ENCODE measurements at regions not wholly inside any gene's neighbourhood (a gene's known extent, or its start where the extent isn't known, plus 50 kb on each side); places are given as distances from the start of the nearest gene placed in this dataset.
"Not testable (repeated sequence)": the region's sequence is repeated elsewhere in the genome, so short reads cannot be mapped to it uniquely, and the experiment has no call there.

GRCh38 chr4:65265526-65265925 lies 404.8 kb downstream of the EPHA5 start:
- DNase-seq: no peak

- no peak for DNase-seq
Observed at GRCh38 chr4:65259296-65259695, 411.0 kb downstream of the EPHA5 start.

GRCh38 chr4:65250916-65251315 lies 419.4 kb downstream of the EPHA5 start:
- no peak for DNase-seq

- no peak for DNase-seq
Observed at GRCh38 chr4:65249111-65249510, 421.2 kb downstream of the EPHA5 start.

- no peak for DNase-seq
Observed at GRCh38 chr4:65242156-65242846, 428.0 kb downstream of the EPHA5 start.

GRCh38 chr4:65241257-65241997 lies 428.9 kb downstream of the EPHA5 start:
- DNase-seq: no peak

- DNase-seq: no peak
Observed at GRCh38 chr4:65234061-65234460, 436.2 kb downstream of the EPHA5 start.

- no peak for DNase-seq
Observed at GRCh38 chr4:65227628-65228027, 442.7 kb downstream of the EPHA5 start.

- no peak for DNase-seq
Observed at GRCh38 chr4:65223601-65224000, 446.7 kb downstream of the EPHA5 start.

GRCh38 chr4:65223074-65223473 lies 447.2 kb downstream of the EPHA5 start:
- not testable (repeated sequence) for DNase-seq

GRCh38 chr4:65217179-65217578 lies 453.1 kb downstream of the EPHA5 start:
- DNase-seq: no peak

- no peak for DNase-seq
Observed at GRCh38 chr4:65202853-65203236, 467.4 kb downstream of the EPHA5 start.

- no peak for DNase-seq
Observed at GRCh38 chr4:65202165-65202852, 468.0 kb downstream of the EPHA5 start.

GRCh38 chr4:65195666-65196065 lies 474.6 kb downstream of the EPHA5 start:
- DNase-seq: peak in 1 of 2 experiments; percentile 32

GRCh38 chr4:65195002-65195401 lies 475.3 kb downstream of the EPHA5 start:
- no peak for DNase-seq

GRCh38 chr4:65193985-65194384 lies 476.3 kb downstream of the EPHA5 start:
- DNase-seq: no peak

- no peak for DNase-seq
Observed at GRCh38 chr4:65190780-65191179, 479.5 kb downstream of the EPHA5 start.

- no peak for DNase-seq
Observed at GRCh38 chr4:65175585-65175984, 494.7 kb downstream of the EPHA5 start.

GRCh38 chr4:65170768-65171514 lies 499.3 kb downstream of the EPHA5 start:
- no peak for DNase-seq

- no peak for DNase-seq
Observed at GRCh38 chr4:65167719-65168118, 502.6 kb downstream of the EPHA5 start.

GRCh38 chr4:65152205-65152604 lies 518.1 kb downstream of the EPHA5 start:
- no peak for DNase-seq

- DNase-seq: no peak
Observed at GRCh38 chr4:65139998-65140397, 530.3 kb downstream of the EPHA5 start.

GRCh38 chr4:65126200-65126599 lies 544.1 kb downstream of the EPHA5 start:
- DNase-seq: no peak

Measured in NCI-H524 (cell line).